ENCODE measurements at regions not wholly inside any gene's neighbourhood (a gene's known extent, or its start where the extent isn't known, plus 50 kb on each side); places are given as distances from the start of the nearest gene placed in this dataset.

DNA sequence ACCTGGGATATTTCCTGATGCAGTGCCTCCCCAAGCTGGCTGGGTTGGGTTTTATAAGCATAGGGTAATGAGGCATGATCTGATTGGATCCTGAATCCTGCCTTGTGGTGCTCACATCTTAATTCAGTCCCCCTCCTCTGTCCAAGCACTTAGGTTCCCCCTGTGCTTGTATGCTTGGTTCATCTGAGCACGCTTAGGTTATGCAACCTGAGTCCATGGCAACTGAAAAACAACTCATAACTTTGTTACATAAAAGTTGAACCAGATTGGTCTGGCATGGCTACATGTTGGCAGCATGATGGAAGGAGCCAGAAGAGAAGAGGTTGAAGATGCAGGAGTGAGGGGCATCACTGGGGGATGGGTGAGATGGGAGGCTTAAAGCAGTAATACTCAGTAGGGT, 57.3 kb upstream of the OSBPL3 start:
- TF ChIP-seq, protein P1, sequence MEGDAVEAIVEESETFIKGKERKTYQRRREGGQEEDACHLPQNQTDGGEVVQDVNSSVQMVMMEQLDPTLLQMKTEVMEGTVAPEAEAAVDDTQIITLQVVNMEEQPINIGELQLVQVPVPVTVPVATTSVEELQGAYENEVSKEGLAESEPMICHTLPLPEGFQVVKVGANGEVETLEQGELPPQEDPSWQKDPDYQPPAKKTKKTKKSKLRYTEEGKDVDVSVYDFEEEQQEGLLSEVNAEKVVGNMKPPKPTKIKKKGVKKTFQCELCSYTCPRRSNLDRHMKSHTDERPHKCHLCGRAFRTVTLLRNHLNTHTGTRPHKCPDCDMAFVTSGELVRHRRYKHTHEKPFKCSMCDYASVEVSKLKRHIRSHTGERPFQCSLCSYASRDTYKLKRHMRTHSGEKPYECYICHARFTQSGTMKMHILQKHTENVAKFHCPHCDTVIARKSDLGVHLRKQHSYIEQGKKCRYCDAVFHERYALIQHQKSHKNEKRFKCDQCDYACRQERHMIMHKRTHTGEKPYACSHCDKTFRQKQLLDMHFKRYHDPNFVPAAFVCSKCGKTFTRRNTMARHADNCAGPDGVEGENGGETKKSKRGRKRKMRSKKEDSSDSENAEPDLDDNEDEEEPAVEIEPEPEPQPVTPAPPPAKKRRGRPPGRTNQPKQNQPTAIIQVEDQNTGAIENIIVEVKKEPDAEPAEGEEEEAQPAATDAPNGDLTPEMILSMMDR (conservative IDR thresholded peaks at IDR 0.05; ENCODE audit: low read depth, low read length) = no peak
- no peak for TF ChIP-seq EZH2 (IDR thresholded peaks at IDR 0.05; ENCODE audit: low read length, unreplicated experiment)
- no peak for TF ChIP-seq EZH2phosphoT487 (IDR thresholded peaks at IDR 0.05; ENCODE audit: borderline replicate concordance, low read length)

Measured in PC-3 (cell line).